ENCODE measurements at regions not wholly inside any gene's neighbourhood (a gene's known extent, or its start where the extent isn't known, plus 50 kb on each side); places are given as distances from the start of the nearest gene placed in this dataset.

- H3K4me1 ChIP-seq (ENCODE audit: control insufficient read depth, extremely low read depth, insufficient read depth, low read length) = no peaks in the 10 kb centered on the region
- H3K4me3 ChIP-seq (replicated peaks in 1 of 3; ENCODE audit: insufficient read depth in 1 of 3, low read depth in 1 of 3, low read length in 3 of 3) = no peak overlapping the region
- CTCF ChIA-PET = no interaction called here
- no peak overlapping the region for H3K9ac ChIP-seq (replicated peaks; ENCODE audit: extremely low read depth, insufficient read depth, low read length)
- BruUV-seq (replicated peaks) = no TSS peak
- no peak overlapping the region for H2AFZ ChIP-seq (ENCODE audit: low read depth, low read length)
- H3K36me3 ChIP-seq (ENCODE audit: control insufficient read depth in 2 of 2, extremely low read depth in 1 of 2, insufficient read depth in 2 of 2, low read length in 2 of 2) = no peaks in the 10 kb centered on the region
- FAIRE-seq = no peak
- no peak overlapping the region for H3K27ac ChIP-seq (ENCODE audit: insufficient read depth, low read depth, low read length)
- H3K79me2 ChIP-seq (ENCODE audit: control insufficient read depth, insufficient read depth, low read length) = no peaks in the 10 kb centered on the region
- no peak for DNase-seq (ENCODE audit: low read depth, low spot score)
- dilution Hi-C loops (cut with MboI; ENCODE audit: extremely low pct_ligation_motif_present, low sequenced_read_pairs) (no loop called here), intact Hi-C loops (cut with micrococcal nuclease) (no loop called here)
- H3K4me2 ChIP-seq (ENCODE audit: insufficient read depth, low read length) = no peak overlapping the region
- H4K20me1 ChIP-seq (replicated peaks; ENCODE audit: control insufficient read depth, extremely low read depth, insufficient read depth, low read length) = no peaks in the 10 kb centered on the region
- H3K27me3 ChIP-seq (ENCODE audit: control insufficient read depth in 2 of 2, insufficient read depth in 2 of 2, low read length in 2 of 2) = no peaks in the 10 kb centered on the region
- POLR2A ChIA-PET = no interaction called here
- H3K9me3 ChIP-seq (replicated peaks; ENCODE audit: control insufficient read depth, insufficient read depth, low read length) = no peaks in the 10 kb centered on the region
- no peaks in the 10 kb centered on the region for H3K9me1 ChIP-seq (replicated peaks; ENCODE audit: control insufficient read depth, extremely low read depth, insufficient read depth, low read length)
- TF ChIP-seq FOS (IDR thresholded peaks at IDR 0.05; ENCODE audit: borderline replicate concordance, insufficient read depth, low read length) (no peak), GATA2 (IDR thresholded peaks at IDR 0.05; ENCODE audit: insufficient read depth, insufficient read length, low read depth, low read length) (no peak), POLR2AphosphoS5 (IDR thresholded peaks at IDR 0.05; ENCODE audit: insufficient read depth, low read depth, low read length) (no peak), EZH2 (IDR thresholded peaks at IDR 0.05; ENCODE audit: borderline replicate concordance, low read depth, low read length, severe bottlenecking) (no peak), JUN (IDR thresholded peaks at IDR 0.05; ENCODE audit: borderline replicate concordance, insufficient read depth, insufficient read length, low read depth) (no peak), POLR2A (IDR thresholded peaks at IDR 0.05; ENCODE audit: low read depth, low read length) (no peak), MYC (IDR thresholded peaks at IDR 0.05; ENCODE audit: low read depth, low read length) (no peak)
- TF ChIP-seq, protein P1, sequence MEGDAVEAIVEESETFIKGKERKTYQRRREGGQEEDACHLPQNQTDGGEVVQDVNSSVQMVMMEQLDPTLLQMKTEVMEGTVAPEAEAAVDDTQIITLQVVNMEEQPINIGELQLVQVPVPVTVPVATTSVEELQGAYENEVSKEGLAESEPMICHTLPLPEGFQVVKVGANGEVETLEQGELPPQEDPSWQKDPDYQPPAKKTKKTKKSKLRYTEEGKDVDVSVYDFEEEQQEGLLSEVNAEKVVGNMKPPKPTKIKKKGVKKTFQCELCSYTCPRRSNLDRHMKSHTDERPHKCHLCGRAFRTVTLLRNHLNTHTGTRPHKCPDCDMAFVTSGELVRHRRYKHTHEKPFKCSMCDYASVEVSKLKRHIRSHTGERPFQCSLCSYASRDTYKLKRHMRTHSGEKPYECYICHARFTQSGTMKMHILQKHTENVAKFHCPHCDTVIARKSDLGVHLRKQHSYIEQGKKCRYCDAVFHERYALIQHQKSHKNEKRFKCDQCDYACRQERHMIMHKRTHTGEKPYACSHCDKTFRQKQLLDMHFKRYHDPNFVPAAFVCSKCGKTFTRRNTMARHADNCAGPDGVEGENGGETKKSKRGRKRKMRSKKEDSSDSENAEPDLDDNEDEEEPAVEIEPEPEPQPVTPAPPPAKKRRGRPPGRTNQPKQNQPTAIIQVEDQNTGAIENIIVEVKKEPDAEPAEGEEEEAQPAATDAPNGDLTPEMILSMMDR (IDR thresholded peaks at IDR 0.05; ENCODE audit: extremely low read depth in 1 of 2, insufficient read depth in 1 of 2, low read depth in 1 of 2, low read length in 2 of 2) = no peak
- TF ChIP-seq, protein P2, sequence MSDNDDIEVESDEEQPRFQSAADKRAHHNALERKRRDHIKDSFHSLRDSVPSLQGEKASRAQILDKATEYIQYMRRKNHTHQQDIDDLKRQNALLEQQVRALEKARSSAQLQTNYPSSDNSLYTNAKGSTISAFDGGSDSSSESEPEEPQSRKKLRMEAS (IDR thresholded peaks at IDR 0.05; ENCODE audit: insufficient read depth, insufficient read length) = no peak
Measured at GRCh38 chr4:110945600-110945999, 322.7 kb upstream of the PITX2 start.

All from endothelial cell of umbilical vein (primary cell).